ENCODE measurements at regions not wholly inside any gene's neighbourhood (a gene's known extent, or its start where the extent isn't known, plus 50 kb on each side); places are given as distances from the start of the nearest gene placed in this dataset.

- TF ChIP-seq CTCF (IDR thresholded peaks at IDR 0.05; ENCODE audit: low read depth, low read length), result no peak
Measured at GRCh38 chr21:19022978-19023377, 619.4 kb upstream of the TMPRSS15 start.

GRCh38 chr21:19026911-19027310 is 623.3 kb upstream of the TMPRSS15 start:
- DNase-seq (ENCODE audit: extremely low read depth, low read depth), result no peak
- no peak for TF ChIP-seq CTCF (IDR thresholded peaks at IDR 0.05; ENCODE audit: low read depth, low read length)

More at GRCh38 chr21:19022978-19023377, 619.4 kb upstream of the TMPRSS15 start:
- no peak for DNase-seq (ENCODE audit: extremely low read depth, low read depth)

GRCh38 chr21:19029816-19030215 is 626.2 kb upstream of the TMPRSS15 start:
- TF ChIP-seq CTCF (IDR thresholded peaks at IDR 0.05; ENCODE audit: low read depth, low read length), result no peak
- no peak for DNase-seq (ENCODE audit: extremely low read depth, low read depth)

- no peak for TF ChIP-seq CTCF (IDR thresholded peaks at IDR 0.05; ENCODE audit: low read depth, low read length)
- DNase-seq (ENCODE audit: extremely low read depth, low read depth), result no peak
Measured at GRCh38 chr21:19031953-19032352, 628.4 kb upstream of the TMPRSS15 start.

GRCh38 chr21:19034041-19034440 is 630.5 kb upstream of the TMPRSS15 start:
- no peak for TF ChIP-seq CTCF (IDR thresholded peaks at IDR 0.05; ENCODE audit: low read depth, low read length)

GRCh38 chr21:19034560-19034959 is 631.0 kb upstream of the TMPRSS15 start:
- no peak for TF ChIP-seq CTCF (IDR thresholded peaks at IDR 0.05; ENCODE audit: low read depth, low read length)
- DNase-seq (ENCODE audit: extremely low read depth, low read depth), result no peak

More at GRCh38 chr21:19034041-19034440, 630.5 kb upstream of the TMPRSS15 start:
- no peak for DNase-seq (ENCODE audit: extremely low read depth, low read depth)

- TF ChIP-seq CTCF (IDR thresholded peaks at IDR 0.05; ENCODE audit: low read depth, low read length), result no peak
- no peak for DNase-seq (ENCODE audit: extremely low read depth, low read depth)
Measured at GRCh38 chr21:19045876-19046275, 642.3 kb upstream of the TMPRSS15 start.
